Mesothelial cell of epicardium (in vitro differentiated cells): ENCODE measurements at regions not wholly inside any gene's neighbourhood (a gene's known extent, or its start where the extent isn't known, plus 50 kb on each side); places are given as distances from the start of the nearest gene placed in this dataset.

ENCODE experiments used
- DNase-seq, 2 experiments: peaks; one replicate each; pipeline ENCODE4 v3.0.0; 2021; ENCODE audit warnings: low spot score in 2 of 2; ENCODE audit not compliant: unreplicated experiment in 2 of 2
- H3K27ac Mint-ChIP-seq: 2 replicates; pipeline ENCODE4 v1.8.0; 2021; ENCODE audit warnings: mixed read lengths
- H3K27me3 Mint-ChIP-seq: 2 replicates; pipeline ENCODE4 v1.8.0; 2021; ENCODE audit warnings: low read depth, mixed read lengths
- H3K36me3 Mint-ChIP-seq: 2 replicates; pipeline ENCODE4 v1.8.0; 2021; ENCODE audit warnings: mixed read lengths
- H3K4me1 Mint-ChIP-seq: 2 replicates; pipeline ENCODE4 v1.8.0; 2021; ENCODE audit warnings: mixed read lengths
- H3K4me3 Mint-ChIP-seq: 2 replicates; pipeline ENCODE4 v1.8.0; 2021; ENCODE audit warnings: mild to moderate bottlenecking, moderate library complexity, mixed read lengths
- H3K9me3 Mint-ChIP-seq: 2 replicates; pipeline ENCODE4 v1.8.0; 2021; ENCODE audit warnings: mixed read lengths
- TF ChIP-seq, protein P1 (sequence below): fragments of 200-600 bp; sonication (generic); IDR thresholded peaks from one replicate; pipeline ENCODE4 v1.5.0; 2021; ENCODE audit warnings: antibody characterized with exemption; ENCODE audit not compliant: unreplicated experiment

DNA sequence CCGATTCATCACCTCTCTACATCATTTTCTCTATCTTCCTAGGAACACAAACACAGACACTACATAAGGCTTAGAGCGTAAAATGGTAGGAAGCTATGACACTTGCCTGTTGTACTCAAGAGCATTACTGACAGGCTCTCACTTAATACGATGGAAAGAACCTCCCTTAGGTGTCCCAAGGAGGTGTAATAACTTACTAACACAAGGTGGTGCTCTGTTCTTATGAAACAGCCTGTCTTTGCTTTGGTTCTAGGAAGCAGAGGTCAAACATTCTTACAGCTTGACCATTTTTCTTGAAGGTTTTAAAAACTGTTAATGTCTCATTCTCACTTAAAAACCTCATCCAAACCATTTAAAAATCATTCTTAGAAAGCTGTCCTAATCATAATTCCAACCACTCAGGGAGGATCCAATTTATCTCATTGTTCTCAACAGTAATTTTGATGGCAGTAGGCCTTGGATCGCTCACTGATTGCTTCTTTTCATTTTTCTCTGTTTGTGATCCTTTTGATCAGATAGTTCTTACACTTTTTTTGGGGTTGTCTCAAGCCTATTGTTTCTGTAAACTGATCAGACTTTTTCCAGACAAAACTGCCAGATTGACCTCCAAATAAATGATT, 317.8 kb upstream of the AGTR1 start:
- Mint-ChIP-seq H3K27ac (no peak overlapping the region), H3K36me3 (no peaks in the 10 kb centered on the region), H3K9me3 (no peaks in the 10 kb centered on the region), H3K27me3 (no peaks in the 10 kb centered on the region), H3K4me1 (no peaks in the 10 kb centered on the region), H3K4me3 (no peak overlapping the region)
- DNase-seq, result no peak
- TF ChIP-seq, protein P1, sequence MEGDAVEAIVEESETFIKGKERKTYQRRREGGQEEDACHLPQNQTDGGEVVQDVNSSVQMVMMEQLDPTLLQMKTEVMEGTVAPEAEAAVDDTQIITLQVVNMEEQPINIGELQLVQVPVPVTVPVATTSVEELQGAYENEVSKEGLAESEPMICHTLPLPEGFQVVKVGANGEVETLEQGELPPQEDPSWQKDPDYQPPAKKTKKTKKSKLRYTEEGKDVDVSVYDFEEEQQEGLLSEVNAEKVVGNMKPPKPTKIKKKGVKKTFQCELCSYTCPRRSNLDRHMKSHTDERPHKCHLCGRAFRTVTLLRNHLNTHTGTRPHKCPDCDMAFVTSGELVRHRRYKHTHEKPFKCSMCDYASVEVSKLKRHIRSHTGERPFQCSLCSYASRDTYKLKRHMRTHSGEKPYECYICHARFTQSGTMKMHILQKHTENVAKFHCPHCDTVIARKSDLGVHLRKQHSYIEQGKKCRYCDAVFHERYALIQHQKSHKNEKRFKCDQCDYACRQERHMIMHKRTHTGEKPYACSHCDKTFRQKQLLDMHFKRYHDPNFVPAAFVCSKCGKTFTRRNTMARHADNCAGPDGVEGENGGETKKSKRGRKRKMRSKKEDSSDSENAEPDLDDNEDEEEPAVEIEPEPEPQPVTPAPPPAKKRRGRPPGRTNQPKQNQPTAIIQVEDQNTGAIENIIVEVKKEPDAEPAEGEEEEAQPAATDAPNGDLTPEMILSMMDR, result no peak

DNA sequence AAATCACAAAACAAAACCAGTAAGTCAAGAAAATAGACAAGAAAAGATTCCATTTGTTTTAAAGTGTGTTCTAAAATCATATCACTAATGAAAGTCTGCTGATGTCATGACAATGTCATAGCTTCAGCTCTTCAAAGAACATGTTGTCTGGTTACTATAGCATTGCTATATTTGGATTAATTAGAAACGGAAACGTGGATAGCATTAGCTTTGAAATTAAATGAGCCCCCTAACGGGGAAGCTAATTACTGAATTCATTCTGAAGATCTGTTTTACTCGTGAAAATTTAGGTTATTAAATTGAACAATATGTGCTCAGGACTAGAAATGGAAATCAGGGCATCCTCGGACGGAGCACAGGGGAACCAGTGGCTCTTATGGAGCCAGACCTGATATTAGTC, 316.7 kb upstream of the AGTR1 start:
- H3K4me1 Mint-ChIP-seq, result no peaks in the 10 kb centered on the region

DNA sequence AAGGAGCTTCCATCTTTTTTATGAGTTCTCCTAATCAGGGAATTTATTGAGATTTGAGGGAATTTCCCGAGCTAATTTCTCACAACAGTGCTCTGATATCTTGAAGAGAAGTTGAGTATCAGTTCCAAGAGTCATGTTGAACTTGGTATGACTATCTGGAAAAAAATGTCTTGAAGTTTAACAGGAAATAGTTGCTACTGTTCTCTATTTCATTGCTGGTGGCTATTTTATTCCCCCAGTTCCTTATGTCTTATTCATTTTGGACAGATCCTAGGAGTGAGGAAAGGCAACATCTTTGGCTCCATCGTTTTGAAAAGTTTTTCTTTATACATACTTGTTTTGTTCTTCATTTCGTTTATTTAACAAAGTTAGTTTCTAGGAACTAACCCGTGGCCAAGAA, 307.8 kb upstream of the AGTR1 start:
- H3K27me3 Mint-ChIP-seq, result no peaks in the 10 kb centered on the region
- H3K4me3 Mint-ChIP-seq, result no peak overlapping the region
- no peak for DNase-seq
- H3K4me1 Mint-ChIP-seq, result no peaks in the 10 kb centered on the region
- no peaks in the 10 kb centered on the region for H3K36me3 Mint-ChIP-seq
- TF ChIP-seq, protein P1, result no peak
- peaks cover 8% of the 10 kb centered on the region for H3K9me3 Mint-ChIP-seq
- no peak overlapping the region for H3K27ac Mint-ChIP-seq

More for the DNA sequence above, 316.7 kb upstream of the AGTR1 start:
- Mint-ChIP-seq H3K4me3 (no peak overlapping the region), H3K9me3 (no peaks in the 10 kb centered on the region), H3K36me3 (no peaks in the 10 kb centered on the region), H3K27me3 (no peaks in the 10 kb centered on the region), H3K27ac (no peak overlapping the region)
- TF ChIP-seq, protein P1, result no peak
- DNase-seq, result no peak

DNA sequence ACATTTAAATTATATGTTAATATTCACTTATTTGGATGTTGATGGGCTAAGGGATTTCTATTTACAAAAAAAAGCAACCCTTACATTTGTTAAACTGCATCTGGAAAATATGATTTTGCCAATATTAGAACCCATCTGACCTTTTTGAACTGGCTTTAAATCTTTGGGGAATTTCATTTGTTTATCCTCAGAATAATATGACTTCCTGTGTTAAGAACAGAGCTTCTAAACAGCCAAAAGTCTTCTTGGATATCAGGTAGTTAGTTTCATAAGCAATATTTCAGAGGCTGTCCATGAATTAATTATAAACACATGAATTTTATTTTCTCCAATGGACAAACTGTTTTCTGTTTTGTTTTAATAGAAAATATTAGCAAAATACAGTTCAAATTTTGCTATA, 301.9 kb upstream of the AGTR1 start:
- no peak overlapping the region for H3K4me3 Mint-ChIP-seq
- no peaks in the 10 kb centered on the region for H3K36me3 Mint-ChIP-seq
- H3K27me3 Mint-ChIP-seq, result peaks cover 1% of the 10 kb centered on the region
- DNase-seq, result no peak
- TF ChIP-seq, protein P1, result no peak
- no peaks in the 10 kb centered on the region for H3K4me1 Mint-ChIP-seq
- no peak overlapping the region for H3K27ac Mint-ChIP-seq
- peaks cover 3% of the 10 kb centered on the region for H3K9me3 Mint-ChIP-seq

DNA sequence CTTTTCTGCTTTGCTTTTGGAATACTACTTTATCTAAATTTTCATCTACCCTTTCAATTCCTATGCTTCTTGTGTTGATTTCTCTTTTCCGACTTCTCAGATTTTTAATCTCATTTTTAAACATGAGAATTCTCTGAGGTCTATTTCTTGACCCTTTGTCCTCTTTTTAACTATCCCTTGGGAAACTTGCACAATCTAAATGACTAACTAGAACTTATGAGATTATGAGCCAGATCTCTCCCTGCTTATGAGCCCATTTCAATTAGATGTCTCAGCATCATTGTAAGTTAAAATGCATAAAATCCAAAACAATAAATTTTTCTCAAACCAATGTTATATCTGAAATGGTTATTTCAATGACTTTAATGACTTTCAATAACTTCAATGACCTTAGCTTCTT, 296.9 kb upstream of the AGTR1 start:
- H3K4me3 Mint-ChIP-seq, result no peak overlapping the region
- no peaks in the 10 kb centered on the region for H3K4me1 Mint-ChIP-seq
- no peaks in the 10 kb centered on the region for H3K36me3 Mint-ChIP-seq
- no peak overlapping the region for H3K27ac Mint-ChIP-seq
- no peak for DNase-seq
- TF ChIP-seq, protein P1, result no peak
- H3K9me3 Mint-ChIP-seq, result peaks cover 3% of the 10 kb centered on the region
- peaks cover 1% of the 10 kb centered on the region for H3K27me3 Mint-ChIP-seq

DNA sequence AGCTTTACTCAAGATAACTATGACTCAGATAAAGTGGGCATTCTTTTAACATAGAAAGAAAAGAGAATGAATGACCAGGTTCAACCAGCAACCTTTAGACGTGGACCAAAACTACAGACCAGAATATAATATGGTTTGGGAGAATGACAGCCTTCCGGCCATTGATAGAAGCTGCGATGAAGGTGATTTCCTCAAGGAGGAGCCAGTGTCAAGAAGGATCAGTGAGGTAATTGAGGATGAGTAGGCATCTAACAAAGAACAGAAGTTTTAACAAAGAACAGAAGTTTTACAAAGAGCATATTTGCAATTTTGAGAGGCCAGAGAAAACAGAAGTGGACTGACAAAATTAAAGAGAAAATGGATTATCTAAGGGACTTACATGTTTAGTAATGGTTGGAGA, 289.0 kb upstream of the AGTR1 start:
- Mint-ChIP-seq H3K9me3 (peaks cover 19% of the 10 kb centered on the region), H3K4me3 (no peak overlapping the region), H3K36me3 (no peaks in the 10 kb centered on the region), H3K27me3 (no peaks in the 10 kb centered on the region), H3K27ac (no peak overlapping the region), H3K4me1 (no peaks in the 10 kb centered on the region)
- TF ChIP-seq, protein P1, result no peak
- DNase-seq, result no peak
